GM18505 (cell line): ENCODE measurements at regions not wholly inside any gene's neighbourhood (a gene's known extent, or its start where the extent isn't known, plus 50 kb on each side); places are given as distances from the start of the nearest gene placed in this dataset.
"Not testable (repeated sequence)": the region's sequence is repeated elsewhere in the genome, so short reads cannot be mapped to it uniquely, and the experiment has no call there.

ENCODE experiments used
- ATAC-seq: cut with Tn5 transposase; IDR thresholded peaks from one replicate; pipeline ENCODE4 v1.9.1; 2021; ENCODE audit not compliant: unreplicated experiment
- POLR2A ChIP-seq: IDR thresholded peaks from 4 replicates; pipeline ENCODE4 v1.6.1; 2011; ENCODE audit warnings: borderline replicate concordance; ENCODE audit not compliant: insufficient read depth, insufficient read length; ENCODE audit errors: extremely low read depth

- no peak for TF ChIP-seq POLR2A
- peak; percentile 62 for ATAC-seq
Observed at GRCh38 chr12:47356129-47356700, 276.5 kb upstream of the AMIGO2 start.

GRCh38 chr12:47353508-47353907 lies 273.7 kb upstream of the AMIGO2 start:
- no peak for TF ChIP-seq POLR2A
- no peak for ATAC-seq

GRCh38 chr12:47352067-47352466 lies 272.3 kb upstream of the AMIGO2 start:
- no peak for ATAC-seq
- no peak for TF ChIP-seq POLR2A

GRCh38 chr12:47351526-47351925 lies 271.8 kb upstream of the AMIGO2 start:
- no peak for ATAC-seq
- TF ChIP-seq POLR2A: no peak

- no peak for TF ChIP-seq POLR2A
- no peak for ATAC-seq
Observed at GRCh38 chr12:47350062-47350408, 270.3 kb upstream of the AMIGO2 start.

- no peak for ATAC-seq
- no peak for TF ChIP-seq POLR2A
Observed at GRCh38 chr12:47349137-47350061, 269.6 kb upstream of the AMIGO2 start.

- ATAC-seq: no peak
- no peak for TF ChIP-seq POLR2A
Observed at GRCh38 chr12:47348206-47348605, 268.4 kb upstream of the AMIGO2 start.

GRCh38 chr12:47346251-47347019 lies 266.7 kb upstream of the AMIGO2 start:
- ATAC-seq: no peak
- no peak for TF ChIP-seq POLR2A

- no peak for TF ChIP-seq POLR2A
- ATAC-seq: no peak
Observed at GRCh38 chr12:47343684-47344567, 264.2 kb upstream of the AMIGO2 start.

GRCh38 chr12:47340411-47341015 lies 260.8 kb upstream of the AMIGO2 start:
- ATAC-seq: no peak
- no peak for TF ChIP-seq POLR2A

GRCh38 chr12:47337581-47337980 lies 257.8 kb upstream of the AMIGO2 start:
- TF ChIP-seq POLR2A: no peak
- ATAC-seq: no peak

- not testable (repeated sequence) for ATAC-seq
Observed at GRCh38 chr12:47333271-47333858, 253.6 kb upstream of the AMIGO2 start.

- no peak for ATAC-seq
Observed at GRCh38 chr12:47328831-47329545, 249.2 kb upstream of the AMIGO2 start.

More at GRCh38 chr12:47328831-47329545, 249.2 kb upstream of the AMIGO2 start:
- no peak for TF ChIP-seq POLR2A
